H9 (cell line): ENCODE measurements at regions not wholly inside any gene's neighbourhood (a gene's known extent, or its start where the extent isn't known, plus 50 kb on each side); places are given as distances from the start of the nearest gene placed in this dataset.

Experiments used
- DNase-seq: peaks from one replicate; pipeline ENCODE4 v3.0.0-alpha.2; 2017
- H2AFZ ChIP-seq: one replicate; pipeline ENCODE4 v1.6.1; 2013; ENCODE audit warnings: mild to moderate bottlenecking, low read length, control low read depth, moderate library complexity
- H2AK5ac ChIP-seq: 2 replicates; pipeline ENCODE4 v1.6.1; 2013; ENCODE audit warnings: low read length, control low read depth, mixed read lengths; ENCODE audit not compliant: insufficient read length
- H2BK120ac ChIP-seq: one replicate; pipeline ENCODE4 v1.6.1; 2013; ENCODE audit warnings: low read depth, mild to moderate bottlenecking, low read length, control low read depth, inconsistent platforms; ENCODE audit not compliant: poor library complexity, severe bottlenecking
- H2BK12ac ChIP-seq: 2 replicates; pipeline ENCODE4 v1.6.1; 2013; ENCODE audit warnings: low read length, control low read depth, mixed read lengths, low read depth; ENCODE audit not compliant: insufficient read length
- H2BK15ac ChIP-seq: 2 replicates; pipeline ENCODE4 v1.6.1; 2013; ENCODE audit warnings: low read depth, low read length, control low read depth
- H2BK20ac ChIP-seq: one replicate; pipeline ENCODE4 v1.6.1; 2013; ENCODE audit warnings: low read depth, mild to moderate bottlenecking, low read length, control low read depth, inconsistent platforms; ENCODE audit not compliant: poor library complexity, severe bottlenecking
- H2BK5ac ChIP-seq: 2 replicates; pipeline ENCODE4 v1.6.1; 2013; ENCODE audit warnings: low read length, control low read depth, mixed read lengths; ENCODE audit not compliant: insufficient read length
- H3K14ac ChIP-seq: 2 replicates; pipeline ENCODE4 v1.6.1; 2013; ENCODE audit warnings: low read length, control low read depth; ENCODE audit not compliant: insufficient read depth
- H3K18ac ChIP-seq: 2 replicates; pipeline ENCODE4 v1.6.1; 2013; ENCODE audit warnings: low read depth, mild to moderate bottlenecking, mixed read lengths, low read length, control low read depth; ENCODE audit not compliant: insufficient read length
- H3K23ac ChIP-seq: 2 replicates; pipeline ENCODE4 v1.6.1; 2013; ENCODE audit warnings: low read length, control low read depth, mixed read lengths, low read depth; ENCODE audit not compliant: insufficient read length
- H3K23me2 ChIP-seq: 2 replicates; pipeline ENCODE4 v1.6.1; 2013; ENCODE audit warnings: low read depth, mild to moderate bottlenecking, mixed read lengths, low read length, control low read depth; ENCODE audit not compliant: insufficient read length, poor library complexity, severe bottlenecking
- H3K27ac ChIP-seq: 2 replicates; pipeline ENCODE4 v1.5.1; 2013; ENCODE audit warnings: low read length, control low read depth, mixed read lengths, low read depth; ENCODE audit not compliant: insufficient read length
- H3K27me3 ChIP-seq: 2 replicates; pipeline ENCODE4 v1.6.1; 2013; ENCODE audit warnings: low read length, control low read depth, inconsistent platforms; ENCODE audit not compliant: insufficient read depth
- H3K4ac ChIP-seq: 2 replicates; pipeline ENCODE4 v1.6.1; 2013; ENCODE audit warnings: low read depth, mild to moderate bottlenecking, control low read depth, inconsistent platforms, low read length, moderate library complexity
- H3K4me1 ChIP-seq: 2 replicates; pipeline ENCODE4 v1.6.1; 2013; ENCODE audit warnings: low read length, control low read depth, inconsistent platforms; ENCODE audit not compliant: insufficient read depth
- H3K4me2 ChIP-seq: 2 replicates; pipeline ENCODE4 v1.6.1; 2013; ENCODE audit warnings: low read length, control low read depth, mixed read lengths; ENCODE audit not compliant: insufficient read length, insufficient read depth
- H3K56ac ChIP-seq: 2 replicates; pipeline ENCODE4 v1.6.1; 2013; ENCODE audit warnings: low read depth, mild to moderate bottlenecking, mixed read lengths, low read length, control low read depth; ENCODE audit not compliant: insufficient read length
- H3K79me1 ChIP-seq: 2 replicates; pipeline ENCODE4 v1.6.1; 2013; ENCODE audit warnings: low read depth, mild to moderate bottlenecking, moderate library complexity, low read length, control low read depth, inconsistent platforms; ENCODE audit not compliant: insufficient read depth, poor library complexity, severe bottlenecking
- H3K79me2 ChIP-seq: 2 replicates; pipeline ENCODE4 v1.6.1; 2013; ENCODE audit warnings: low read length, control low read depth, inconsistent platforms; ENCODE audit not compliant: insufficient read depth
- H3K9ac ChIP-seq: 2 replicates; pipeline ENCODE4 v1.6.1; 2013; ENCODE audit warnings: low read length, control low read depth, mixed read lengths; ENCODE audit not compliant: insufficient read length; ENCODE audit errors: extremely low read depth
- H3K9me3 ChIP-seq: one replicate; pipeline ENCODE4 v1.6.1; 2013; ENCODE audit warnings: low read depth, low read length, inconsistent platforms; ENCODE audit not compliant: control insufficient read depth
- H3T11ph ChIP-seq: one replicate; pipeline ENCODE4 v1.6.1; 2013; ENCODE audit warnings: mild to moderate bottlenecking, low read length, control low read depth, inconsistent platforms
- H4K20me1 ChIP-seq: one replicate; pipeline ENCODE4 v1.6.1; 2013; ENCODE audit not compliant: control insufficient read depth, insufficient read length, insufficient read depth
- H4K5ac ChIP-seq: 2 replicates; pipeline ENCODE4 v1.6.1; 2013; ENCODE audit warnings: low read depth, mild to moderate bottlenecking, mixed read lengths, low read length, control low read depth; ENCODE audit not compliant: insufficient read length
- H4K8ac ChIP-seq: replicated peaks from 2 replicates; pipeline ENCODE4 v1.6.1; 2013; ENCODE audit warnings: low read length, control low read depth, mixed read lengths, low read depth; ENCODE audit not compliant: insufficient read length
- H4K91ac ChIP-seq: 2 replicates; pipeline ENCODE4 v1.6.1; 2013; ENCODE audit warnings: low read depth, mild to moderate bottlenecking, moderate library complexity, mixed read lengths, low read length, control low read depth; ENCODE audit not compliant: insufficient read length
- H3K27ac Mint-ChIP-seq, 3 experiments: 2 replicates in 2 of 3; 3 replicates in 1 of 3; pipeline ENCODE4 v1.8.0; 2020 to 2021; ENCODE audit warnings: mixed read lengths in 3 of 3, mild to moderate bottlenecking in 1 of 3, moderate library complexity in 1 of 3
- H3K27me3 Mint-ChIP-seq: 2 replicates; pipeline ENCODE4 v1.8.0; 2021; ENCODE audit warnings: low read depth, mild to moderate bottlenecking, moderate library complexity, mixed read lengths
- H3K36me3 Mint-ChIP-seq, 3 experiments: 2 replicates in 2 of 3; 3 replicates in 1 of 3; pipeline ENCODE4 v1.8.0; 2020 to 2021; ENCODE audit warnings: low read depth in 3 of 3, mixed read lengths in 3 of 3; ENCODE audit not compliant: insufficient read depth in 1 of 3
- H3K4me1 Mint-ChIP-seq, 2 experiments: 2 replicates each; pipeline ENCODE4 v1.8.0; 2020; ENCODE audit warnings: mixed read lengths in 2 of 2
- H3K4me3 Mint-ChIP-seq, 2 experiments: 2 replicates in 1 of 2; 3 replicates in 1 of 2; pipeline ENCODE4 v1.8.0; 2020 to 2021; ENCODE audit warnings: mild to moderate bottlenecking in 2 of 2, mixed read lengths in 2 of 2, moderate library complexity in 1 of 2
- H3K9me3 Mint-ChIP-seq, 2 experiments: 2 replicates in 1 of 2; 3 replicates in 1 of 2; pipeline ENCODE4 v1.8.0; 2020; ENCODE audit warnings: mild to moderate bottlenecking in 2 of 2, mixed read lengths in 2 of 2, moderate library complexity in 1 of 2
- CTCF ChIP-seq: fragments of 200-600 bp; sonication (generic); conservative IDR thresholded peaks from 3 replicates; pipeline ENCODE4 v1.8.0; 2021; ENCODE audit warnings: antibody characterized with exemption, mild to moderate bottlenecking

GRCh38 chr14:98931126-98931525 is 340.9 kb downstream of the BCL11B start:
- H3K27ac Mint-ChIP-seq: no peak overlapping the region
- H3K18ac ChIP-seq: no peak overlapping the region
- H3K9me3 ChIP-seq: no peaks in the 10 kb centered on the region
- no peak for DNase-seq
- no peak overlapping the region for H2BK5ac ChIP-seq
- H3K27me3 ChIP-seq: no peaks in the 10 kb centered on the region
- no peaks in the 10 kb centered on the region for H3K23me2 ChIP-seq
- H2BK12ac ChIP-seq: no peak overlapping the region
- no peaks in the 10 kb centered on the region for H3K79me2 ChIP-seq
- no peaks in the 10 kb centered on the region for H4K20me1 ChIP-seq
- H3K27ac ChIP-seq: no peak overlapping the region
- no peak overlapping the region for H2AK5ac ChIP-seq
- no peak overlapping the region for H3K4me3 Mint-ChIP-seq
- H3K79me1 ChIP-seq: no peaks in the 10 kb centered on the region
- H3K4ac ChIP-seq: no peak overlapping the region
- H3K4me1 ChIP-seq: no peaks in the 10 kb centered on the region
- no peak overlapping the region for H3K56ac ChIP-seq
- no peaks in the 10 kb centered on the region for H3K36me3 Mint-ChIP-seq
- H2BK15ac ChIP-seq: no peak overlapping the region
- H3T11ph ChIP-seq: no peak overlapping the region
- H3K14ac ChIP-seq: no peak overlapping the region
- no peak for TF ChIP-seq CTCF
- no peak overlapping the region for H4K5ac ChIP-seq
- no peaks in the 10 kb centered on the region for H3K9me3 Mint-ChIP-seq
- peaks cover 5 to 6% of the 10 kb centered on the region in 2 experiments for H3K4me1 Mint-ChIP-seq
- H3K9ac ChIP-seq: no peak overlapping the region
- no peak overlapping the region for H4K91ac ChIP-seq
- no peak overlapping the region for H2AFZ ChIP-seq
- H3K4me2 ChIP-seq: no peak overlapping the region
- no peak overlapping the region for H2BK120ac ChIP-seq
- H4K8ac ChIP-seq: no peak overlapping the region
- no peaks in the 10 kb centered on the region; the same call in 1 of the 2 replicates for H3K27me3 Mint-ChIP-seq
- H2BK20ac ChIP-seq: no peak overlapping the region
- no peak overlapping the region for H3K23ac ChIP-seq
